CD8-positive, alpha-beta memory T cell (primary cell): ENCODE measurements at regions not wholly inside any gene's neighbourhood (a gene's known extent, or its start where the extent isn't known, plus 50 kb on each side); places are given as distances from the start of the nearest gene placed in this dataset.
A peak's percentile ranks its signal among the peaks of the same experiment; 100 is the strongest.

Source experiments
- CTCF ChIA-PET: fragments of 350-600 bp; sonication (Branson Sonifier 250); formaldehyde crosslinking; loops from one replicate; lab custom pipeline; 2021; ENCODE audit warnings: antibody characterized with exemption; lab: Charles Lee
- POLR2A ChIA-PET: fragments of 350-600 bp; sonication (Branson Sonifier 250); formaldehyde crosslinking; loops from one replicate; lab custom pipeline; 2021; ENCODE audit warnings: antibody characterized with exemption; lab: Charles Lee
- DNase-seq, 5 donors: peaks; one replicate each; pipeline versions ENCODE4 v3.0.0 to v3.0.0-alpha.2; 2020 to 2022; ENCODE audit warnings: mixed read lengths in 1 of 5
- H3K27ac ChIP-seq: one replicate; pipeline ENCODE4 v1.7.0; 2013; ENCODE audit warnings: low read depth, mild to moderate bottlenecking, low read length, moderate library complexity
- H3K27me3 ChIP-seq: 2 replicates; pipeline ENCODE4 v1.7.0; 2013; ENCODE audit warnings: low read length, mild to moderate bottlenecking; ENCODE audit not compliant: insufficient read depth, poor library complexity, severe bottlenecking
- H3K36me3 ChIP-seq: 2 replicates; pipeline ENCODE4 v1.7.0; 2013; ENCODE audit warnings: mild to moderate bottlenecking, low read length, moderate library complexity; ENCODE audit not compliant: insufficient read depth
- H3K4me1 ChIP-seq: 2 replicates; pipeline ENCODE4 v1.7.0; 2013; ENCODE audit warnings: mild to moderate bottlenecking, low read length, moderate library complexity; ENCODE audit not compliant: insufficient read depth
- H3K4me3 ChIP-seq: 2 replicates; pipeline ENCODE4 v1.7.0; 2013; ENCODE audit warnings: mild to moderate bottlenecking, low read length
- H3K9me3 ChIP-seq: 2 replicates; pipeline ENCODE4 v1.7.0; 2013; ENCODE audit warnings: mild to moderate bottlenecking, low read length
- H3K27ac Mint-ChIP-seq, 8 donors: one replicate each; pipeline ENCODE4 v1.8.0; 2020 to 2021; ENCODE audit warnings: mixed read lengths in 8 of 8, mild to moderate bottlenecking in 6 of 8, inconsistent platforms in 3 of 8, moderate library complexity in 3 of 8
- H3K27me3 Mint-ChIP-seq, 2 donors: one replicate each; pipeline ENCODE4 v1.8.0; 2020 to 2021; ENCODE audit warnings: mixed read lengths in 2 of 2, mild to moderate bottlenecking in 1 of 2, moderate library complexity in 1 of 2
- H3K36me3 Mint-ChIP-seq, 3 donors: one replicate each; pipeline ENCODE4 v1.8.0; 2020 to 2021; ENCODE audit warnings: mixed read lengths in 3 of 3, inconsistent platforms in 1 of 3, mild to moderate bottlenecking in 1 of 3
- H3K4me1 Mint-ChIP-seq, 3 donors: one replicate each; pipeline ENCODE4 v1.8.0; 2020 to 2021; ENCODE audit warnings: mixed read lengths in 3 of 3, inconsistent platforms in 1 of 3, mild to moderate bottlenecking in 1 of 3
- H3K4me3 Mint-ChIP-seq, 7 donors: one replicate each; pipeline ENCODE4 v1.8.0; 2020 to 2021; ENCODE audit warnings: mixed read lengths in 7 of 7, mild to moderate bottlenecking in 6 of 7, moderate library complexity in 4 of 7, inconsistent platforms in 2 of 7
- H3K9me3 Mint-ChIP-seq, 5 donors: one replicate each; pipeline ENCODE4 v1.8.0; 2020 to 2022; ENCODE audit warnings: mixed read lengths in 5 of 5, mild to moderate bottlenecking in 3 of 5, moderate library complexity in 2 of 5, inconsistent platforms in 1 of 5

DNA sequence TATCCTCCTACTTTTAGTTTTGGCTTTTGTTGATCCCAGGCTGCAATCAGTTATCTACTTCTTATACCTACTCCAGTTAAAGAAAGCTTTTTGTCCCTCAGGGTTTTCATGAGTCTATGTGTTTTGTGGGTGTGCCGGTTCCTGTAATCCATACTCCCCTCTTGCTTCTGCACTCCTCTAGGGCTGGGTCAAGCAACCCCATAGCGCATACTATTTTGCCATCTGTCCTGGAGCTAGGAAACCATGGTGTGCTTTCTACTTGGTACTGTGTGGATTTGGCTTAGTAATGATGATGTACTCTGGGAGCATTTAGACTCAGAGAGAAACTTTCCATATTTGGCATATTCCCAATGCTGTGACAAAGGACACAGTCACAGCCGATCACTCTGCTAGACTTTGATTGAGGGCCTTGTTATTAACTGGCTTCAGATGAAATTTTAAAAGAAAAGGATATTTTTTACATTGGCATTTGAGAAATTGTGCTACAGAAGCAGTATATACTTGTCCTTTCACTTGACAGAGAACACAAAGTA, 86.1 kb upstream of the GRXCR1 start:
- Histone ChIP-seq H3K4me3 (no peak overlapping the region), H3K36me3 (no peaks in the 10 kb centered on the region), H3K27ac (no peak overlapping the region), H3K4me1 (no peaks in the 10 kb centered on the region), H3K9me3 (peaks cover 5% of the 10 kb centered on the region), H3K27me3 (no peaks in the 10 kb centered on the region)
- Mint-ChIP-seq H3K4me3 (no peak overlapping the region), H3K9me3 (peaks cover 12 to 24% (median 19%) of the 10 kb centered on the region in 5 donors), H3K4me1 (no peaks in the 10 kb centered on the region), H3K36me3 (peaks cover 0 to 7% (median 0%) of the 10 kb centered on the region in 3 donors), H3K27ac (no peak overlapping the region), H3K27me3 (peaks cover 22 to 39% of the 10 kb centered on the region in 2 donors)
- CTCF ChIA-PET = no interaction called here
- no peak for DNase-seq
- POLR2A ChIA-PET = no interaction called here

DNA sequence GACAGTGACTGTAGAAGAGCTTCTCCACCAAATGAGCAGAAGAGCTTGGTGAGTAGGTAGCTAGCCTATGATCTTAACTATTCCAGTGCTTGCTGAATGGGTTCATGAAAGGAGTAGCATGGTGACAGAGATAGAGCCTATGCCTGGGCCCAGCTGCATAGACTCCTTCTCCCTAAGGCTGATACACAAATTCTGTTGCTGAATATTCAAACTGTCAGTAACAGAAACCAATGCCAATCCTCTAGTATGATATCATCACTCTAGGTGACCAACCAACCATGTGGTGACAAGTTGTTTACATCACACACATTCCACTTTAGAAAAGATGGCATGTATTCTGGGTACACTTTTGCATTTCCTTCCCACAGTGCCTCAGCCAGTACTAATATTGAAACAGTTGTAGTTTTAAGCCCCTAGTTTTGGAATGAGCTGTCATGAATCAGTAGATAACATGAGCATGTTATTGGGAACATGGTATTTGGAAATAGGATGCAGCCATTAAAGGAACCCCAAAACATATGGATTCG, 103.4 kb upstream of the GRXCR1 start:
- H3K9me3 ChIP-seq = no peaks in the 10 kb centered on the region
- H3K4me1 ChIP-seq = no peaks in the 10 kb centered on the region
- Mint-ChIP-seq H3K4me3 (no peak overlapping the region), H3K27me3 (peaks cover 4 to 7% of the 10 kb centered on the region in 2 donors), H3K36me3 (peaks cover 0 to 8% (median 0%) of the 10 kb centered on the region in 3 donors), H3K9me3 (peaks cover 0 to 9% (median 7%) of the 10 kb centered on the region in 5 donors), H3K27ac (no peak overlapping the region), H3K4me1 (no peaks in the 10 kb centered on the region)
- ChIA-PET CTCF (no interaction called here), POLR2A (no interaction called here)
- H3K27me3 ChIP-seq = no peaks in the 10 kb centered on the region
- no peak overlapping the region for H3K4me3 ChIP-seq
- no peak for DNase-seq
- no peak overlapping the region for H3K27ac ChIP-seq
- no peaks in the 10 kb centered on the region for H3K36me3 ChIP-seq

DNA sequence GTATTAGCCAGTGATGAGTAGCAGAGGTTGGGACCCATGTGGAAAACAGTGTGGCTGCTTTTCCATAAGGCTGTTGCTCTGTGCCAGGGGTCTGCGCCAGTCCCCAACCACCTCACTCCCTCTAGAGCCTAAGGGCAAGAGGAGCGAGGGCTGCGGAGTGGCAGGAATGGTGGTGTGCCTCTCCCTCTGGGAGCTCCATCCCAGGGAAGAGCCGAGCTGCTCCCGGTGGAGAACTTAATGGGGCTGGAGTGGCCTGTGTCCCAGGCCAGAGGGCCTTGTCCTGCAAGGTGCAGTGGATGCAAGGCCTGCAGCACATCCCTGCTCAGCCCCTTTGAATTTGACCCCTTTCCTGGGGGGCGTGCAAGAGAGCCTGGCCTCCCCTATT, 105.4 kb upstream of the GRXCR1 start:
- POLR2A ChIA-PET = no interaction called here
- H3K27me3 Mint-ChIP-seq = peaks cover 7% of the 10 kb centered on the region in 2 donors

DNA sequence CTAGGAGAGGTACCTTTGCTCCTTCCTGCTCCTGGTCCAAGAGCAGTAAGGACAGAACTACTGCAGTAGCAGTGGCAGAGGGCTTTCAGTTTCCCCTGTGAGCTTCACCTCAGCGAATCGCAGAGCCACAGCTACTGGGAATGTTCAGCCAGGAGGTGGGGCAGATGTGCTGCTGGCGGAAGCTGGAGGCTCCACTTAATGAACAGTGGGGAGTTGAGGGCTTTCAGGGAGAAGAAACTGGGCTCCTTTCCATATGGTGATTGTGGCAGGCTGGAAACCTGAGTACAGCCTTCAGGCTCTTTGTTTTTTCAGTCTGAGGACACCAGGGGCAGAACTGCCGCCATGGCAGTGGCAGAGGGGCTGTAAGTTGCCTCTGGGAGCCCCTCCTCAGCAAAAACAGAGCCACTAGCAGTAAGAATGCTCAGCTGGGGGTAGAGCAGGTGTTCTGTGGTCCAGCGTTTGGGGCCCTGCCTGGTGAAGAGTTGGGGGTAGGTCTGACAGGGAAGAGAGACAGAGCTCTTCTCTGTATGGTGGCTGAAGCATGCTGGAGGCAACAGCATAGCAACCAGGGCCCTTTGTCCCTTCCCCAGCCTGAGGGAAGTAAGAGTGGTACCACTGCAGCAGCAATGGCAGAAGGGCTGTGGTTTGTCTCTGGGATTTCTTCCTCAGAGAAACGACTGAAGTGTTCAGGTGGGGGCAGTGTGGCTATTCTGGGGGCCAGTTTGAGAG, 106.0 kb upstream of the GRXCR1 start:
- Histone ChIP-seq H3K4me3 (no peak overlapping the region), H3K27me3 (no peaks in the 10 kb centered on the region), H3K27ac (no peak overlapping the region), H3K4me1 (no peaks in the 10 kb centered on the region), H3K9me3 (no peaks in the 10 kb centered on the region), H3K36me3 (no peaks in the 10 kb centered on the region)
- ChIA-PET POLR2A (no interaction called here), CTCF (no interaction called here)
- no peaks in the 10 kb centered on the region for H3K4me1 Mint-ChIP-seq
- H3K27me3 Mint-ChIP-seq = peaks cover 3 to 7% of the 10 kb centered on the region in 2 donors
- H3K9me3 Mint-ChIP-seq = peaks cover 0 to 12% (median 7%) of the 10 kb centered on the region in 5 donors
- H3K4me3 Mint-ChIP-seq = no peak overlapping the region
- DNase-seq = no peak
- peaks cover 0 to 8% (median 0%) of the 10 kb centered on the region in 3 donors for H3K36me3 Mint-ChIP-seq
- H3K27ac Mint-ChIP-seq = no peak overlapping the region

More for the DNA sequence above, 105.4 kb upstream of the GRXCR1 start:
- H3K4me3 ChIP-seq = no peak overlapping the region
- H3K4me1 ChIP-seq = no peaks in the 10 kb centered on the region
- Mint-ChIP-seq H3K4me1 (no peaks in the 10 kb centered on the region), H3K27ac (no peak overlapping the region), H3K36me3 (peaks cover 0 to 8% (median 0%) of the 10 kb centered on the region in 3 donors), H3K9me3 (peaks cover 0 to 12% (median 7%) of the 10 kb centered on the region in 5 donors), H3K4me3 (no peak overlapping the region)
- H3K9me3 ChIP-seq = no peaks in the 10 kb centered on the region
- DNase-seq = no peak
- CTCF ChIA-PET = no interaction called here
- no peak overlapping the region for H3K27ac ChIP-seq
- H3K27me3 ChIP-seq = no peaks in the 10 kb centered on the region
- H3K36me3 ChIP-seq = no peaks in the 10 kb centered on the region

DNA sequence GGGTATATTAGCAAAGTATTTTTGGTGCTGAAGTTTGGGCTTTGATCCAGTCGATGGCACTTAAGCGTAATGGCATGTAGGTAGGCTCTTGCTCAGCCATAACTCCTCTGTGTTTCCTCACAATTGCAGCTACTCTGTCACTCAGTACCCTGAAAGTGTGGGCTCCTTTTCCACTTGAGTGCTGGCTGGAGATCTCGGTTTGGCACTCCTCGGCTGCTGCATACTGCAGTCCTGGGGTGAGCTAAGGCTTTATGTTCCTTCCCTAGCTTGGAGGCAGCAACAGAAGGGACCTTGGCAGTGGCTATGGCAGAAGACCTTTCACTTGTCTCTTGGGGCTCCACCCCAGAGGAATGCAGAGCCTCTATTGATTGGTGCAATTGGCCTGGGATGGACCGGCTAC, 106.7 kb upstream of the GRXCR1 start:
- POLR2A ChIA-PET = no interaction called here
- H3K27me3 ChIP-seq = no peaks in the 10 kb centered on the region
- CTCF ChIA-PET = no interaction called here
- peaks cover 0 to 8% (median 0%) of the 10 kb centered on the region in 3 donors for H3K36me3 Mint-ChIP-seq
- DNase-seq = no peak
- no peaks in the 10 kb centered on the region for H3K36me3 ChIP-seq
- H3K4me1 Mint-ChIP-seq = no peaks in the 10 kb centered on the region
- H3K9me3 Mint-ChIP-seq = peaks cover 0 to 12% (median 7%) of the 10 kb centered on the region in 5 donors
- H3K27me3 Mint-ChIP-seq = peaks cover 3 to 7% of the 10 kb centered on the region in 2 donors
- H3K4me1 ChIP-seq = no peaks in the 10 kb centered on the region
- H3K9me3 ChIP-seq = no peaks in the 10 kb centered on the region
- H3K4me3 ChIP-seq = no peak overlapping the region
- no peak overlapping the region for H3K4me3 Mint-ChIP-seq
- no peak overlapping the region for H3K27ac Mint-ChIP-seq
- H3K27ac ChIP-seq = no peak overlapping the region

DNA sequence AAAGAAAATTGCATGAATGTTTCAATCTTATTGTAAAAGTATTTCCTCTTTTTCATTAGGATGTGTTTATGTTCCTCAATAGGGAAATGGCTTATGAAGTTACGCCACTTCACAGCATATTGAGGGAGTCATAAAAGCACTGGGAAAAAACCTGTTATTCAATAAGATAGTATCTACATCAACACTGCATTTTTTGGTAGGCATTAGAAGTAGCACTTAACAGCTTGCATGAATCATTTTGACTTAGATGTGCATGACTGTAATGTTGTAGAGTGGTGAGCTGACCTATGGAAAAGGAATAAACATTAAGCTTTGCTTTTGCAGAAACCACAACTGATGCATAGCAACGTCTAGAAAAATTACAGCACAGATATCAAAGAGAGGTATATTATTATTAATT, 111.2 kb upstream of the GRXCR1 start:
- Histone ChIP-seq H3K27ac (no peak overlapping the region), H3K4me3 (no peak overlapping the region), H3K9me3 (no peaks in the 10 kb centered on the region), H3K36me3 (no peaks in the 10 kb centered on the region), H3K4me1 (no peaks in the 10 kb centered on the region), H3K27me3 (no peaks in the 10 kb centered on the region)
- H3K4me1 Mint-ChIP-seq = no peaks in the 10 kb centered on the region
- ChIA-PET CTCF (no interaction called here), POLR2A (no interaction called here)
- peaks cover 3 to 7% of the 10 kb centered on the region in 2 donors for H3K27me3 Mint-ChIP-seq
- DNase-seq = no peak
- no peak overlapping the region for H3K27ac Mint-ChIP-seq
- H3K9me3 Mint-ChIP-seq = peaks cover 0 to 12% (median 7%) of the 10 kb centered on the region in 5 donors
- H3K4me3 Mint-ChIP-seq = no peak overlapping the region
- H3K36me3 Mint-ChIP-seq = peaks cover 0 to 8% (median 0%) of the 10 kb centered on the region in 3 donors

DNA sequence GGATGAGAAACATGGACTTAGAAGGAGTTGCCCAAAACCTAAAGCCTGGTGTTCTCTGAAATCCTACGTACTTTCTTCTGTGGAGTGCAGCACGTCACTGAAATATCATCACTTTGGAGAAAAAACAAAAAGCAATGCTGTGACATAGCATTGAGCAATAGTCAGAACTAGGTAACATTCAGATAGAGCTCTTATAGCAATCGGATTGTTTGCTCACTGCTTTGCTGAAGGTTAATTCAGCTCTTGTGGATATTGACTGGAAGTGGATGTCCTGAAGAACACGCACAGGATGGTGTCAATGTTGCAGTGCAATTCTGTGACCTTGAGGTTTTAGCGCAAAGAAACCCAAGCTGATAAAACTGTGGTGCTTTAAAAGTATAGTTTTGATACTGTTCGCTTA, 114.2 kb upstream of the GRXCR1 start:
- H3K27ac Mint-ChIP-seq = no peak overlapping the region
- Histone ChIP-seq H3K9me3 (no peaks in the 10 kb centered on the region), H3K4me1 (no peaks in the 10 kb centered on the region), H3K4me3 (no peak overlapping the region), H3K36me3 (no peaks in the 10 kb centered on the region), H3K27ac (no peak overlapping the region), H3K27me3 (no peaks in the 10 kb centered on the region)
- CTCF ChIA-PET = no interaction called here
- peaks cover 0 to 4% (median 0%) of the 10 kb centered on the region in 5 donors for H3K9me3 Mint-ChIP-seq
- H3K36me3 Mint-ChIP-seq = no peaks in the 10 kb centered on the region
- H3K4me1 Mint-ChIP-seq = no peaks in the 10 kb centered on the region
- POLR2A ChIA-PET = no interaction called here
- H3K27me3 Mint-ChIP-seq = peaks cover 0 to 3% of the 10 kb centered on the region in 2 donors
- no peak for DNase-seq
- no peak overlapping the region for H3K4me3 Mint-ChIP-seq

DNA sequence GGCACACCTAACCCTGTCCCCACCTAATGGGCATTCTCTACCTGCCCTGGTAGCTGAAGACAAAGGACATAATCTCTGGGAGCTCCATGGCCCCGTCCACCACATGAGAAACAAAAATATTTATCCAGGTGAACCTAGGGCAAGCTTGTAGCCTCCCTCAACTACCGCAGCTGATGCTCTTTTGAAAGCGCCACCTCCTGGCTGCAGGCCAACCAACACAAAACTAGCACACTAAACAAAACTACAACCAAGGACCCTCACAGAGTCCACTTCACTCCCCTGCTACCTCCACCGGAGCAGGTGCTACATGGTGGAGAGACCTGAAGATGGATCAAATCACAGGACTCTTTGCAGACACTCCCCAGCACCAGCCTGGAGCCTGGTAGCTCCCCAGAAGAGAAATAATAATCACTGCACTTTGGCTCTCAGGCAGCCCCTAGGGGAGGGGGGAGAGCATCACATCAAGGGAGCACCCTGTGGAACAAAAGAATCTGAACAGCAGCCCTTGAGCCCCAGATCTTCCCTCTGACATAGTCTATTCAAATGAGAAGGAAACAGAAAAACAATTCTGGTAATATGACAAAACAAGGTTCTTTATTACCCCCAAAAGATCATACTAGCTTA, 111.3 kb upstream of the ATP8A1 start:
- Histone ChIP-seq H3K9me3 (no peaks in the 10 kb centered on the region), H3K36me3 (no peaks in the 10 kb centered on the region), H3K27me3 (no peaks in the 10 kb centered on the region), H3K27ac (no peak overlapping the region), H3K4me1 (no peaks in the 10 kb centered on the region), H3K4me3 (no peak overlapping the region)
- peak in 1 of 5 donors; percentile 2 for DNase-seq
- no peaks in the 10 kb centered on the region for H3K36me3 Mint-ChIP-seq
- POLR2A ChIA-PET = no interaction called here
- H3K27me3 Mint-ChIP-seq = peaks cover 2 to 20% of the 10 kb centered on the region in 2 donors
- CTCF ChIA-PET = interaction anchor here (0.7 to 0.9 kb wide), 2 partner anchors 97 to 194 kb away, joined by 3 read pairs; no protein-coding TSS in a partner anchor
- no peaks in the 10 kb centered on the region for H3K9me3 Mint-ChIP-seq
- H3K27ac Mint-ChIP-seq = peak overlapping the region in 1 of 8 donors; percentile 74
- H3K4me3 Mint-ChIP-seq = no peak overlapping the region
- H3K4me1 Mint-ChIP-seq = no peaks in the 10 kb centered on the region
